ENCODE measurements at regions not wholly inside any gene's neighbourhood (a gene's known extent, or its start where the extent isn't known, plus 50 kb on each side); places are given as distances from the start of the nearest gene placed in this dataset.

- H3K4ac ChIP-seq (ENCODE audit: low read depth, low read length) = no peak overlapping the region
- no peak overlapping the region for H3K9ac ChIP-seq (ENCODE audit: extremely low read depth, insufficient read length, low read length)
- Mint-ChIP-seq H3K27ac (no peak overlapping the region), H3K36me3 (ENCODE audit: insufficient read depth in 1 of 3, low read depth in 3 of 3) (no peaks in the 10 kb centered on the region), H3K27me3 (ENCODE audit: low read depth) (peaks cover 2% of the 10 kb centered on the region), H3K4me1 (peaks cover 15 to 16% of the 10 kb centered on the region in 2 experiments), H3K4me3 (no peak overlapping the region), H3K9me3 (no peaks in the 10 kb centered on the region)
- no peak overlapping the region for H2AK5ac ChIP-seq (ENCODE audit: insufficient read length, low read length)
- no peak overlapping the region for H2BK12ac ChIP-seq (ENCODE audit: insufficient read length, low read depth, low read length)
- H3K9me3 ChIP-seq (ENCODE audit: control insufficient read depth, low read depth, low read length) = no peaks in the 10 kb centered on the region
- H2BK15ac ChIP-seq (ENCODE audit: low read depth, low read length) = no peak overlapping the region
- no peaks in the 10 kb centered on the region for H4K20me1 ChIP-seq (ENCODE audit: control insufficient read depth, insufficient read depth, insufficient read length)
- H3K23ac ChIP-seq (ENCODE audit: insufficient read length, low read depth, low read length) = no peak overlapping the region
- H3K23me2 ChIP-seq (ENCODE audit: insufficient read length, low read depth, low read length, poor library complexity, severe bottlenecking) = no peaks in the 10 kb centered on the region
- no CpG with 5 or more reads among the region's 19 CpGs for WGBS (ENCODE audit: extremely low coverage, insufficient read length, low lambda C conversion rate)
- no peak overlapping the region for H2AFZ ChIP-seq (ENCODE audit: low read length)
- DNase-seq = no peak
- H3K79me2 ChIP-seq (ENCODE audit: insufficient read depth, low read length) = no peaks in the 10 kb centered on the region
- H4K8ac ChIP-seq (replicated peaks; ENCODE audit: insufficient read length, low read depth, low read length) = no peak overlapping the region
- H3K4me1 ChIP-seq (ENCODE audit: insufficient read depth, low read length) = no peaks in the 10 kb centered on the region
- no peaks in the 10 kb centered on the region for H3K27me3 ChIP-seq (ENCODE audit: insufficient read depth, low read length)
- H3K18ac ChIP-seq (ENCODE audit: insufficient read length, low read depth, low read length) = no peak overlapping the region
- no peak overlapping the region for H3K4me2 ChIP-seq (ENCODE audit: insufficient read depth, insufficient read length, low read length)
- no peak overlapping the region for H4K5ac ChIP-seq (ENCODE audit: insufficient read length, low read depth, low read length)
- no peaks in the 10 kb centered on the region for H3K79me1 ChIP-seq (ENCODE audit: insufficient read depth, low read depth, low read length, poor library complexity, severe bottlenecking)
- no peak overlapping the region for H3T11ph ChIP-seq (ENCODE audit: low read length)
- H3K56ac ChIP-seq (ENCODE audit: insufficient read length, low read depth, low read length) = no peak overlapping the region
- H2BK20ac ChIP-seq (ENCODE audit: low read depth, low read length, poor library complexity, severe bottlenecking) = no peak overlapping the region
- no peak overlapping the region; the same call in 1 of the 2 replicates for H3K14ac ChIP-seq (ENCODE audit: insufficient read depth, low read length)
- no peak overlapping the region for H3K27ac ChIP-seq (ENCODE audit: insufficient read length, low read depth, low read length)
- no peak for TF ChIP-seq CTCF (conservative IDR thresholded peaks at IDR 0.05)
- H4K91ac ChIP-seq (ENCODE audit: insufficient read length, low read depth, low read length) = no peak overlapping the region
- no peak overlapping the region for H2BK120ac ChIP-seq (ENCODE audit: low read depth, low read length, poor library complexity, severe bottlenecking)
- H2BK5ac ChIP-seq (ENCODE audit: insufficient read length, low read length) = no peak overlapping the region
Measured at GRCh38 chr13:111413407-111414187, 93.2 kb downstream of the TEX29 start.
